ENCODE measurements at regions not wholly inside any gene's neighbourhood (a gene's known extent, or its start where the extent isn't known, plus 50 kb on each side); places are given as distances from the start of the nearest gene placed in this dataset.

GRCh38 chr4:19520939-19521520 lies 730.7 kb upstream of the SLIT2 start:
- H3K27ac ChIP-seq (ENCODE audit: extremely low read length, insufficient read depth, low read length): no peak overlapping the region
- no peak for DNase-seq (ENCODE audit: low spot score)
- TF ChIP-seq FOXO4 (CRISPR knock-in tag; conservative IDR thresholded peaks at IDR 0.05) (no peak), TAF15 (IDR thresholded peaks at IDR 0.05; ENCODE audit: low read depth, low read length, poor library complexity, severe bottlenecking) (no peak), CREB3 (CRISPR knock-in tag; IDR thresholded peaks at IDR 0.05) (no peak), ERF (CRISPR knock-in tag; IDR thresholded peaks at IDR 0.05) (no peak), ZNF33B (CRISPR knock-in tag; IDR thresholded peaks at IDR 0.05) (no peak), ARNTL (CRISPR knock-in tag; IDR thresholded peaks at IDR 0.05) (no peak), ZBTB4 (CRISPR knock-in tag; IDR thresholded peaks at IDR 0.05; ENCODE audit: borderline replicate concordance) (no peak), ZSCAN20 (CRISPR knock-in tag; IDR thresholded peaks at IDR 0.05; ENCODE audit: borderline replicate concordance) (no peak), ZNF589 (CRISPR knock-in tag; conservative IDR thresholded peaks at IDR 0.05) (no peak), ZNF792 (CRISPR knock-in tag; IDR thresholded peaks at IDR 0.05) (no peak), KDM4B (CRISPR knock-in tag; IDR thresholded peaks at IDR 0.05) (no peak), SKIL (CRISPR knock-in tag; IDR thresholded peaks at IDR 0.05; ENCODE audit: borderline replicate concordance) (no peak), TIGD3 (CRISPR knock-in tag; IDR thresholded peaks at IDR 0.05; ENCODE audit: borderline replicate concordance) (no peak), ZNF549 (CRISPR knock-in tag; IDR thresholded peaks at IDR 0.05) (no peak), KDM3A (CRISPR knock-in tag; IDR thresholded peaks at IDR 0.05; ENCODE audit: low read depth) (no peak), PHF5A (CRISPR knock-in tag; IDR thresholded peaks at IDR 0.05; ENCODE audit: low read depth, unreplicated experiment) (no peak)

More at GRCh38 chr4:19520939-19521520, 730.7 kb upstream of the SLIT2 start:
- H3K79me2 ChIP-seq (ENCODE audit: insufficient read depth, low read length): no peaks in the 10 kb centered on the region
- POLR2A ChIA-PET: no interaction called here
- no peak overlapping the region for H3K9ac ChIP-seq (ENCODE audit: insufficient read depth, low read depth, low read length)
- CTCF ChIA-PET (ENCODE audit: low intra/inter-chr PET ratio, low total read pairs): no interaction called here
- no peaks in the 10 kb centered on the region for H3K4me1 ChIP-seq (ENCODE audit: insufficient read depth, low read length)
- no peak overlapping the region for H2AFZ ChIP-seq (ENCODE audit: low read length)
- H3K9me3 ChIP-seq (ENCODE audit: low read length): peaks cover 83% of the 10 kb centered on the region
- no TSS peak for BruUV-seq (replicated peaks)
- no peak overlapping the region for H3K4me2 ChIP-seq (ENCODE audit: low read depth, low read length)
- FAIRE-seq: no peak
- H3K36me3 ChIP-seq (replicated peaks in 1 of 2; ENCODE audit: control insufficient read depth in 1 of 2, insufficient read depth in 2 of 2, low read length in 2 of 2): no peaks in the 10 kb centered on the region
- intact Hi-C loops (cut with micrococcal nuclease; ENCODE audit: unreplicated experiment): no loop called here
- WGBS (ENCODE audit: low lambda C conversion rate): 3% methylated on average over 7 of the region's 7 CpGs
- H4K20me1 ChIP-seq (ENCODE audit: insufficient read depth, low read length): no peaks in the 10 kb centered on the region
- no peak for ATAC-seq
- in situ Hi-C loops (cut with HindIII; ENCODE audit: extremely low pct_ligation_motif_present, low pct_unique_long_range_greater_than_20kb): no loop called here
- no peaks in the 10 kb centered on the region for H3K27me3 ChIP-seq (ENCODE audit: control insufficient read depth in 1 of 2, insufficient read depth in 2 of 2, low read length in 2 of 2)
- H3K4me3 ChIP-seq (replicated peaks in 1 of 3; ENCODE audit: insufficient read depth in 1 of 3, low read depth in 2 of 3, low read length in 3 of 3): no peak overlapping the region

All from HepG2 (cell line).